ENCODE measurements at regions not wholly inside any gene's neighbourhood (a gene's known extent, or its start where the extent isn't known, plus 50 kb on each side); places are given as distances from the start of the nearest gene placed in this dataset.

- TF ChIP-seq CTCF (IDR thresholded peaks at IDR 0.05 in 2 of 3, conservative IDR thresholded peaks at IDR 0.05 in 1 of 3; ENCODE audit: borderline replicate concordance in 1 of 3, insufficient read depth in 1 of 3, low read depth in 2 of 3, low read length in 2 of 3): no peak
- no peak for TF ChIP-seq RAD21 (IDR thresholded peaks at IDR 0.05; ENCODE audit: low read depth)
- TF ChIP-seq EZH2 (IDR thresholded peaks at IDR 0.05): no peak
- no peak for TF ChIP-seq EZH2phosphoT487 (IDR thresholded peaks at IDR 0.05; ENCODE audit: borderline replicate concordance)
Observed at GRCh38 chr13:100962585-100962984, 288.0 kb upstream of the TMTC4 start.

Data from HCT116 (cell line).